GM12878 (cell line): ENCODE measurements at regions not wholly inside any gene's neighbourhood (a gene's known extent, or its start where the extent isn't known, plus 50 kb on each side); places are given as distances from the start of the nearest gene placed in this dataset.

Source experiments
- ATAC-seq: fragments of 200-7000 bp; cut with Tn5 transposase; 3 replicates; pipeline ENCODE4 v1.9.1; 2020; ENCODE audit warnings: mild to moderate bottlenecking, moderate library complexity
- BruUV-seq: library from RNA; stranded (reverse); fragments of 400-500 nt; replicated peaks from 2 replicates; lab custom pipeline; 2021; lab: Mats Ljungman, UMichigan
- CTCF ChIA-PET: fragments of 300-600 bp; sonication (Branson Sonifier 250); formaldehyde crosslinking; extraction: SDS; loops from one replicate; lab custom pipeline; 2021; ENCODE audit warnings: inconsistent platforms; lab: Yijun Ruan, JAX
- POLR2A ChIA-PET: fragments of 350-600 bp; formaldehyde crosslinking; extraction: SDS; loops from one replicate; lab custom pipeline; 2021; ENCODE audit warnings: inconsistent platforms; lab: Charles Lee
- RAD21 ChIA-PET: fragments of 300-600 bp; sonication (Branson Sonifier 250); formaldehyde crosslinking; loops from one replicate; lab custom pipeline; 2023; ENCODE audit warnings: antibody characterized with exemption; ENCODE audit not compliant: unreplicated experiment; lab: Charles Lee
- SMC1A ChIA-PET: fragments of 300-600 bp; sonication (Branson Sonifier 250); formaldehyde crosslinking; loops from one replicate; lab custom pipeline; 2023; ENCODE audit not compliant: unreplicated experiment, uncharacterized antibody; lab: Charles Lee
- DNase-seq: peaks from one replicate; pipeline ENCODE4 v3.0.0-alpha.2; 2011; ENCODE audit warnings: low read depth, low spot score
- FAIRE-seq: peaks from 3 replicates; lab custom pipeline; 2011; peaks lifted over from hg19 to GRCh38; lab: Jason Lieb, UNC
- H2AFZ ChIP-seq: 2 replicates; pipeline ENCODE4 v1.6.0; 2011; ENCODE audit warnings: low read depth, low read length, control low read depth; ENCODE audit not compliant: control insufficient read depth
- H3K27ac ChIP-seq: 2 replicates; pipeline ENCODE4 v1.5.1; 2011; ENCODE audit warnings: control low read depth; ENCODE audit not compliant: control insufficient read depth, insufficient read depth
- H3K27me3 ChIP-seq, 2 experiments: replicated peaks in 1 of 2; 2 replicates each; pipeline versions ENCODE4 v1.6.0 to v1.6.1; 2011; ENCODE audit warnings: low read length in 1 of 2; ENCODE audit not compliant: control insufficient read depth in 2 of 2, insufficient read depth in 2 of 2
- H3K36me3 ChIP-seq, 2 experiments: 2 replicates each; pipeline ENCODE4 v1.5.1; 2011; ENCODE audit warnings: low read length in 1 of 2; ENCODE audit not compliant: control insufficient read depth in 2 of 2, insufficient read depth in 2 of 2
- H3K4me1 ChIP-seq: 2 replicates; pipeline ENCODE4 v1.6.1; 2011; ENCODE audit warnings: mild to moderate bottlenecking, low read length, moderate library complexity, mixed read lengths; ENCODE audit not compliant: control insufficient read depth, insufficient read depth
- H3K4me2 ChIP-seq: 2 replicates; pipeline ENCODE4 v1.6.0; 2011; ENCODE audit warnings: control low read depth; ENCODE audit not compliant: control insufficient read depth, insufficient read depth
- H3K4me3 ChIP-seq: fragments of 200-600 bp; sonication (generic); 2 replicates; pipeline ENCODE4 v1.5.1; 2016
- H3K79me2 ChIP-seq: 2 replicates; pipeline ENCODE4 v1.6.0; 2011; ENCODE audit warnings: low read length; ENCODE audit not compliant: control insufficient read depth, insufficient read depth
- H3K9ac ChIP-seq: 2 replicates; pipeline ENCODE4 v1.8.0; 2011; ENCODE audit warnings: low read length, control low read depth, mixed read lengths; ENCODE audit not compliant: control insufficient read depth, insufficient read depth
- H3K9me3 ChIP-seq: replicated peaks from 3 replicates; pipeline ENCODE4 v1.5.1; 2011; ENCODE audit warnings: mild to moderate bottlenecking, low read length; ENCODE audit not compliant: control insufficient read depth, insufficient read depth
- H4K20me1 ChIP-seq: 2 replicates; pipeline ENCODE4 v1.6.0; 2011; ENCODE audit not compliant: control insufficient read depth, insufficient read depth
- CEBPB ChIP-seq, 2 experiments: fragments of 150-350 bp in 1 of 2; IDR thresholded peaks; 2 replicates each; pipeline ENCODE4 v1.6.1; 2012 to 2014; ENCODE audit warnings: low read depth in 2 of 2, low read length in 2 of 2, borderline replicate concordance in 1 of 2, inconsistent platforms in 1 of 2
- CTCF ChIP-seq, 3 experiments: IDR thresholded peaks in 2 of 3; conservative IDR thresholded peaks in 1 of 3; 2 replicates each; pipeline ENCODE4 v1.5.1; 2011; ENCODE audit warnings: low read depth in 3 of 3, low read length in 3 of 3, mild to moderate bottlenecking in 3 of 3, control low read depth in 2 of 3, moderate library complexity in 2 of 3, inconsistent platforms in 1 of 3, mixed read lengths in 1 of 3; ENCODE audit not compliant: control insufficient read depth in 2 of 3, insufficient read depth in 1 of 3; ENCODE audit errors: extremely low read depth in 1 of 3
- EED ChIP-seq: sonication (generic); IDR thresholded peaks from 2 replicates; pipeline ENCODE4 v1.6.1; 2016; ENCODE audit warnings: antibody characterized with exemption, low read depth
- FOS ChIP-seq: IDR thresholded peaks from 3 replicates; pipeline ENCODE4 v1.6.1; 2011; ENCODE audit warnings: borderline replicate concordance; ENCODE audit not compliant: insufficient read length; ENCODE audit errors: extremely low read depth
- GABPA ChIP-seq: IDR thresholded peaks from 2 replicates; pipeline ENCODE4 v1.6.1; 2014; ENCODE audit warnings: antibody characterized with exemption, low read depth, mild to moderate bottlenecking, inconsistent platforms
- KDM1A ChIP-seq: fragments of 200-600 bp; sonication (generic); IDR thresholded peaks from 2 replicates; pipeline ENCODE4 v1.6.1; 2016; ENCODE audit warnings: borderline replicate concordance
- LARP7 ChIP-seq: fragments of 450-650 bp; IDR thresholded peaks from 2 replicates; pipeline ENCODE4 v1.6.1; 2017; ENCODE audit warnings: mild to moderate bottlenecking
- NFYB ChIP-seq: IDR thresholded peaks from 2 replicates; pipeline ENCODE4 v1.6.1; 2011; ENCODE audit warnings: low read depth, mild to moderate bottlenecking, low read length, improper control_type of control experiment, moderate library complexity; ENCODE audit not compliant: insufficient read depth
- PML ChIP-seq: IDR thresholded peaks from 2 replicates; pipeline ENCODE4 v1.6.1; 2012; ENCODE audit warnings: low read length, inconsistent platforms
- RELB ChIP-seq: fragments of 450-650 bp; IDR thresholded peaks from 2 replicates; pipeline ENCODE4 v1.6.1; 2017; ENCODE audit warnings: low read depth, mild to moderate bottlenecking, moderate library complexity
- REST ChIP-seq: IDR thresholded peaks from 2 replicates; pipeline ENCODE4 v1.6.1; 2012; ENCODE audit warnings: mild to moderate bottlenecking, low read depth, low read length
- RFX5 ChIP-seq: IDR thresholded peaks from 2 replicates; pipeline ENCODE4 v1.6.1; 2011; ENCODE audit warnings: low read depth, low read length, improper control_type of control experiment
- SUZ12 ChIP-seq: fragments of 200-600 bp; sonication (generic); IDR thresholded peaks from one replicate; pipeline ENCODE4 v1.6.1; 2018; ENCODE audit warnings: antibody characterized with exemption, mild to moderate bottlenecking; ENCODE audit not compliant: unreplicated experiment
- ZBED1 ChIP-seq: IDR thresholded peaks from 2 replicates; pipeline ENCODE4 v1.6.1; 2016; ENCODE audit warnings: borderline replicate concordance
- ZBTB4 ChIP-seq: fragments of 450-650 bp; formaldehyde crosslinking; IDR thresholded peaks from 2 replicates; pipeline ENCODE4 v1.4.0; 2022; ENCODE audit warnings: mild to moderate bottlenecking, moderate library complexity
- WGBS: methylation state at CpG from one replicate; pipeline ENCODE4 v1.1.6; 2016; ENCODE audit warnings: low lambda C conversion rate; ENCODE audit not compliant: insufficient replicate concordance, insufficient coverage; ENCODE audit errors: missing lambda C conversion rate; 5-methylcytosine and 5-hydroxymethylcytosine counted together
- in situ Hi-C: fragments of 300-500 bp; cut with MboI; formaldehyde crosslinking; loops from 9 replicates; pipeline ENCODE4 v1.14.3; 2018; ENCODE audit warnings: mixed read lengths
- intact Hi-C: fragments of 100-400 bp; cut with micrococcal nuclease; formaldehyde crosslinking; loops from one replicate; pipeline ENCODE4 v1.14.2; 2022; ENCODE audit not compliant: unreplicated experiment

GRCh38 chr15:69924531-69924930 is 173.2 kb downstream of the TLE3 start:
- in situ Hi-C loops (no loop called here), intact Hi-C loops (no loop called here)
- FAIRE-seq (no peak), DNase-seq (no peak), ATAC-seq (no peak)
- no peaks in the 10 kb centered on the region for H3K36me3 ChIP-seq
- no TSS peak for BruUV-seq
- no peak overlapping the region for H3K4me3 ChIP-seq
- H3K27ac ChIP-seq: no peak overlapping the region
- H4K20me1 ChIP-seq: no peaks in the 10 kb centered on the region
- no peak for TF ChIP-seq KDM1A
- TF ChIP-seq PML: no peak
- no peak for TF ChIP-seq GABPA
- TF ChIP-seq SUZ12: no peak
- no peak for TF ChIP-seq CTCF (IDR thresholded peaks at IDR 0.05 in 2 of 3, conservative IDR thresholded peaks at IDR 0.05 in 1 of 3; ENCODE audit: control insufficient read depth in 2 of 3, extremely low read depth in 1 of 3, insufficient read depth in 1 of 3, low read depth in 3 of 3, low read length in 3 of 3)
- TF ChIP-seq ZBTB4 (CRISPR knock-in tag): no peak
- no peak for TF ChIP-seq FOS
- no peak for TF ChIP-seq RFX5
- no peak for TF ChIP-seq EED
- TF ChIP-seq ZBED1: no peak
- TF ChIP-seq NFYB: no peak
- TF ChIP-seq REST: no peak
- TF ChIP-seq CEBPB (IDR thresholded peaks at IDR 0.05; ENCODE audit: borderline replicate concordance in 1 of 2, low read depth in 2 of 2, low read length in 2 of 2): no peak
- no peak for TF ChIP-seq RELB
- no peak for TF ChIP-seq LARP7
- peaks cover 21% of the 10 kb centered on the region for H3K4me1 ChIP-seq
- no peak overlapping the region for H3K9ac ChIP-seq
- H3K79me2 ChIP-seq: no peaks in the 10 kb centered on the region
- H2AFZ ChIP-seq: no peak overlapping the region
- ChIA-PET POLR2A (no interaction called here), RAD21 (no interaction called here), SMC1A (interaction anchor here (0.6 kb wide), 1 partner anchor 200 kb away, joined by 4 read pairs; no protein-coding TSS in a partner anchor), CTCF (no interaction called here)
- no peak overlapping the region for H3K4me2 ChIP-seq
- no peaks in the 10 kb centered on the region; the same call in 1 of the 3 replicates for H3K9me3 ChIP-seq
- H3K27me3 ChIP-seq: no peaks in the 10 kb centered on the region
- 21% methylated on average over 1 of the region's 1 CpG for WGBS
